Ammon's horn (tissue), 1 donor: ENCODE measurements at regions not wholly inside any gene's neighbourhood (a gene's known extent, or its start where the extent isn't known, plus 50 kb on each side); places are given as distances from the start of the nearest gene placed in this dataset.

ENCODE experiments used
- DNase-seq: peaks from one replicate; pipeline ENCODE4 v3.0.0-alpha.2; 2016; ENCODE audit warnings: low spot score

- DNase-seq, result no peak
Measured at GRCh38 chr5:159385536-159385935, 55.2 kb upstream of the IL12B start.

- DNase-seq, result no peak
Measured at GRCh38 chr5:159386028-159386711, 55.9 kb upstream of the IL12B start.

DNA sequence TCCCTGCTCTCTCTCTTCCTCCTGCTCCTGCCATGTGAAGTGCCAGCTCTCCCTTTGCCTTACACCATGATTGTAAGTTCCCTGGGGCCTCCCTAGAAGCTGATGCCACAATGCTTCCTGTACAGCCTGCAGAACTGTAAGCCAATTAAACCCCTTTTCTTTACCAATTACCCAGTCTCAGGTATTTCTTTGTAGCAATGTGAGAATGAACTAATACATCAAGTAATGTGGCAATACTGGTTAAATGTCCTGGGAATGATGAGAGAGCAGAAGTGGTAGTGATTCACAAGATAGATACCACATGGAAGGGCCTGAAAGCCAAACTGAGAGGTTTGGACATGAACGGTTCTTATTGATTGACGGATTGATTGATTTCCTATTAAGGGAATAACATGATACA lies 62.6 kb upstream of the IL12B start:
- DNase-seq, result no peak

DNA sequence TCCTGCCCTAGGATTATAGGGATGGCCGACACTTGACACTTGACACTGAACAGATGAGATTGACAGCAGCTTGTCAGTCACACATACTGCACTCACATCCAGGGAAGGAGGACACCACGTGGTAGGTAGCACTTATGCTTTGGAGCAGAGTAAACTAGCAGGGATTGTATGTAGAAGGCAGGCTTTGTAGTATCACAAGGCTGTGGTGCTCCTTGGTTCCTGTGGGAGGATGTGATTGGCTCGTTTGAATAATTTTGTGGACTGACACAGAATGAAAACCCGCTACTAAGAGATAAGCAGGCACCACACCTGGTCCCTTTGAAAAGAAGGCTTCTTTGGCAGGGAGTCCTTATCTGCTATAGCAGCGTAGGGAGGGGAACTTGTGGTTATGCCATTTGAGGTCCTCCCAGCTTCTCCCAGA lies 63.6 kb upstream of the IL12B start:
- DNase-seq, result no peak

DNA sequence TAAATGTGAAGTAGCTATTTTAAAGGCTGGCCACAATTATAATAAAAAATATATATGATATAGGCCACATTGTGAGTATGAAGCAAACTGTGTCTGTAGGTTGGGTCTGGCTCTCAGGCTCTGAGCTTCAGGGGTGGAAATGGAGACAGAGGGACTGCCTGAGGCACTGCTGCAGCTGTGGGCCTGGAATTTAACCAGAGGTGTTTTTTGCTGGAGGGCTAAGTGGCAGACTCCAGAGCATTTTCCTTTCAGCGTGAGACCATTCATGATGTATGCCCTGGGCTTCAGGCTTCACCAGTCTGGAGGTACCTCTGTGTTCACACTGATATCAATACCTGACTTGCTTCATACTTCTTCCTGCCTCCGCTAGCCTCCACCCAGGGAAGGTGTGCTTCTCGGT lies 64.9 kb upstream of the IL12B start:
- DNase-seq, result no peak

DNA sequence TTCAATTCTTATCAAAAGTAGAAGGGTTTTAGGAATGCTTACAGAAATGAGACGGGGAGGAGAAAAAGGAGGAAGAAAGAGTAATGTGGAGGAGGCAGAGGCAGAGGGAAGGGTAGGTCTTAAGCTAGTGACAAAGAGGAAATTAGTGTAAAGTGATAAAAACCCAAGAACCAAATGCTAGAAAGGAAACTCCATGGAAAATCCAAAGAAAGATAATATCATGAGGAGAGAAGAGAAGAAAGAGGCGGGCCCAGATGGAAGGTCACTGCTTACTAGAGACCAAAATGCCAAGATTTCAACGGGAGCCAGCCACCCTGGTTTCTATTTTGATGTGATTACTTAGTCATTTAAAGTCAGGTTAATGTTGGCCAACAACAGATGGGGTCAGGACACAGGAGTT lies 68.6 kb upstream of the IL12B start:
- DNase-seq, result no peak

DNA sequence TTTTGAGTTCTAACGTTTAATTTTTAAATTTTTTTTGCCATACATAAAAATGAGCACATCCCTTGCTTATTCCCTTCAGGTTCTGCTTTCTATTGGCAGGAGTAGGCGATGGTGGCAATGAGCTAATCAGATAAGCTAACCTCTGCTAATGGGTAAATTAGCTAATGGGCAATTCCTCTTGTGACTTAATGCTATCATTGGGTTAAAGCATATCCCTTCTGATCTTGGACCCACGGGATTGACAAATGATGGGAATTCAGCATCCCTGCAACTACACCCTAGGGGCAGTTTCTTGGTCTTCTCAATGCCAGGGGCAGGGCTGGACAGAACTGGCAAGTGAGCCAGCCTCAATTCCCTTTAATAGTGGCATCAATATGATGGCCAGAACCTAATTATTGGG lies 70.2 kb upstream of the IL12B start:
- no peak for DNase-seq

DNA sequence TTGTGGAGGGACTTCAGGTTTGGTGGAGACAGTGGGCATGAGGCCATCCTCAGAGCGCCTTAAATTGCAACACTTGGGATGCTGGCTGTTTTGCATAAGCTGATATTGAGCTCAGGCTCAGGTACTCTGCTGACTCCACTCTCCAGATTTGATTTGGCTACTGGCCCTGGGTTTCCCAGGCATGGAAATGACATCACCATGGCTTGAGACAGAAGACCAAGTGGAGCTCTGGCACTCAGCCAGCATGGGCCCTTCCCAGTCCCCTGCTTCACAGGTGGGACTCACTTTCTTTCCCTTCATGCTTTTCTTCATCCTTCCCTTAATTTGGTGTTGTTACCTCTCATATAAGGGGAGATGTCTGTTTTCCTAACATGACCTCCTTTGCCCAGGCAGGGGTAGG lies 72.0 kb upstream of the IL12B start:
- no peak for DNase-seq

- DNase-seq, result no peak
Measured at GRCh38 chr5:159402856-159403255, 72.6 kb upstream of the IL12B start.

DNA sequence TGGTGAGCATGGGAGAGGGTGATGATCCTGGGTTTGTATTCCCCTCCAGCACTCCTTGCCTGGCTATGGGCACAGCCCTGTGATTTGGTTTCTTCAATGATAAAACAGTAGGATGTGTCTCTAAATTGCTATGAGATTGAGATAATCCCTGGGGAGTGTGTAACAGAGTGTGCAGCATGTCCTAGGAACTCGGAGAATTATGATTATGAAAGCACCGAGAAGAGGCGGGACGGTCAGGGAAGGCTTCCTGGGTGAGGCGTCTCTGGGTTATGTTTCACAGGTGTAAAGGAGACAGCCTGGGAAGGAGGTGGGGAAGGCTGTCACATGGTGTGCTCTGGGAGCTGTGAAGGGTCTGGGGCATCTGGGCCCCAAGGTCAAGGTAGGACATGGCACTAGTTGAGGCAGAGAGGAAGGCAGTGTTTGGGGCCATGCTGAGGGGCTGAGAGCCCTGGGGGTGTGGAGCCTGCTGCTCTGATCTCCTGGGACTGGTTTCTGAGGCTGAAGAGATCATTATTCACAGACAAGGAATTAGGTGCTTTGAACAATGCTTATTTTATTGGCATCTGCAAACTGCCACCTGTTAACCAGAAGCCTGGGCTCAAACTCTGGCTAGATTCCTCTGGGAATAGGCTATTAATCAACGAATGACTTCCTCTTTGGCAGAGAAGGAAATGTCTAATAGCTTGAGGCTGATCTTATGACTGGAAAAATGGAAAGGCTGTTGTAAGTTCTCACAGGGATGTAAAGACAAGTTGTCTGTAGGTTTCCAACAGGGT lies 73.8 kb upstream of the IL12B start:
- DNase-seq, result no peak

- DNase-seq, result no peak
Measured at GRCh38 chr5:159405611-159406031, 75.3 kb upstream of the IL12B start.

- DNase-seq, result no peak
Measured at GRCh38 chr5:159406571-159406970, 76.3 kb upstream of the IL12B start.

GRCh38 chr5:159409801-159410200 lies 79.5 kb upstream of the IL12B start:
- DNase-seq, result no peak

DNA sequence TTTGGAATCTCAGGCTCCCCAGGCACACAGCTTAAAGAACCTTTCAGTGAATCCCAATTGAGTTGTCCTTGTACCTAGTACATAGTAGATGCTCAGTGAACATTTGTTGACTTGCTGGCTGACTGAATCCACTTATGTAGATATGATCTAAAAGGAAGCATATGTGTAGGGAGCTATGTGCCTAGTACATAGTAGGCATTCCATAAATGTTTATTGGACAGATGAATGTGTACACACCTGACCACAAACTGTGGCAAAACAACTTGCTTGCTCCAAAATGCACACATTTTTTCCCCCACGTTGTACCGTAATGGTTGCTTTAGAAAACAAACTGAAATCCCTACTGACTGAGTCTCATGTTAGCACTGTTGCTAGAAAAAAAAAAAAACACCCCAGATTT lies 80.2 kb upstream of the IL12B start:
- no peak for DNase-seq

DNA sequence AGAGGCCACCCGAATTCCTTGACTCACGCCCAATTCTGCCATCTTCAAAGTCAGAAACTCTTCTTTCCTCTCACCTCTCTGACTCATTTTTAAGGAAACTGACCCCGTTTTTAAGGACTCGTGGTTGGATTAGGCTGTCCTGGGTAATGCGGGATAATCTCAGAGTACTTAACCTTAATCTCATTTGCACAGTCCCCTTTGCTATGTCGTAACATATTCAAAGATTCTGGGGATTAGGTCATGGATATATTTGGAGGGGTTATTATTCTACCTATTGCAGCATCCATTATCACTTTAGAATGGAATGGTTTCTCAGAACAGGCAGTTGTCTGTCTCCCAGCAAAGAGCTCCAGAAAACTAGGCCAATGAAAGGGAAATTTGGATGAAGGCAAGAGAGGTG lies 80.8 kb upstream of the IL12B start:
- DNase-seq, result no peak

GRCh38 chr5:159412284-159413046 lies 82.2 kb upstream of the IL12B start:
- DNase-seq, result no peak

GRCh38 chr5:159414021-159414420 lies 83.7 kb upstream of the IL12B start:
- DNase-seq, result no peak

GRCh38 chr5:159415301-159415937 lies 85.1 kb upstream of the IL12B start:
- DNase-seq, result no peak

- no peak for DNase-seq
Measured at GRCh38 chr5:159416438-159416837, 86.2 kb upstream of the IL12B start.

- DNase-seq, result no peak
Measured at GRCh38 chr5:159417170-159417569, 86.9 kb upstream of the IL12B start.

DNA sequence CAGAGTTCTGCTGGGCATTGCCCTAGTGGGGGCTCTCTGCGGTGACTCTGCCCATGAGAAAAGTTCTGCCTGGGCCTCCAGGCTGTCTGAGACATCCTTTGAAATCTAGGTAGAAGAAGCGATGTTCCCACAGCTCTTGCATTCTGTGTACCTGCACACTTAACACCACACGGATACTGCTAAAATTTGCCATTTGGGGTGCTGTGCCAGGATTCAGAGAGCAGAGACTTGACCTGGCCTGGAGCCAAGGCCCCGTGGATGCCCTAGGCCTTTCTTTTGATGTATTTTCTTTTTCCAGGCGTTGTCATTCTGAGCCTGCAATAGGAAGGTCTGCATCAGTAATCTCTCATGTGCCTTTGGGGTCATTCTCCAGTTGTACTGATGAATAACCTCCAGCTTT lies 89.3 kb upstream of the IL12B start:
- no peak for DNase-seq

GRCh38 chr5:159420940-159421339 lies 90.7 kb upstream of the IL12B start:
- no peak for DNase-seq

GRCh38 chr5:159422361-159422760 lies 92.1 kb upstream of the IL12B start:
- peak; percentile 28 for DNase-seq
